Panc1 (cell line): ENCODE measurements at regions not wholly inside any gene's neighbourhood (a gene's known extent, or its start where the extent isn't known, plus 50 kb on each side); places are given as distances from the start of the nearest gene placed in this dataset.

Source experiments
- ATAC-seq: fragments of 200-7000 bp; cut with Tn5 transposase; 2 replicates; pipeline ENCODE4 v1.9.1; 2020; ENCODE audit warnings: mild to moderate bottlenecking, moderate library complexity
- BruUV-seq: library from RNA; stranded (reverse); fragments of 400-500 nt; replicated peaks from 2 replicates; lab custom pipeline; 2021; lab: Mats Ljungman, UMichigan
- CTCF ChIA-PET: fragments of 300-600 bp; sonication (Branson Sonifier 250); formaldehyde crosslinking; loops from one replicate; lab custom pipeline; 2022; ENCODE audit warnings: antibody characterized with exemption; lab: Charles Lee
- POLR2A ChIA-PET: fragments of 300-600 bp; sonication (Branson Sonifier 250); formaldehyde crosslinking; loops from one replicate; lab custom pipeline; 2022; ENCODE audit warnings: antibody characterized with exemption; lab: Charles Lee
- DNase-seq: peaks from one replicate; pipeline ENCODE4 v3.0.0-alpha.2; 2010; ENCODE audit warnings: low read depth, low spot score
- H3K27ac ChIP-seq: 2 replicates; pipeline ENCODE4 v1.5.1; 2011; ENCODE audit warnings: mild to moderate bottlenecking, low read length, inconsistent platforms
- H3K27me3 ChIP-seq: fragments of 200-500 bp; sonication (Bioruptor generic); 2 replicates; pipeline ENCODE4 v1.6.0; 2014; ENCODE audit warnings: low read length, inconsistent platforms; ENCODE audit not compliant: control insufficient read depth, insufficient read depth
- H3K36me3 ChIP-seq: fragments of 200-500 bp; sonication (Bioruptor generic); 2 replicates; pipeline ENCODE4 v1.5.1; 2014; ENCODE audit warnings: inconsistent platforms, mild to moderate bottlenecking, low read length, moderate library complexity; ENCODE audit not compliant: control insufficient read depth, insufficient read depth
- H3K4me1 ChIP-seq: 2 replicates; pipeline ENCODE4 v1.5.1; 2011; ENCODE audit warnings: inconsistent platforms, mild to moderate bottlenecking, low read length, moderate library complexity; ENCODE audit not compliant: control insufficient read depth, insufficient read depth
- H3K4me3 ChIP-seq, 2 experiments: 2 replicates each; pipeline ENCODE4 v1.5.1; 2011 to 2012; ENCODE audit warnings: low read depth in 2 of 2, low read length in 2 of 2, mild to moderate bottlenecking in 2 of 2, inconsistent platforms in 1 of 2, moderate library complexity in 1 of 2
- H3K9me3 ChIP-seq: fragments of 200-500 bp; sonication (Bioruptor generic); 2 replicates; pipeline ENCODE4 v1.5.1; 2014; ENCODE audit warnings: low read depth, mild to moderate bottlenecking, inconsistent platforms, low read length, moderate library complexity; ENCODE audit not compliant: control insufficient read depth, insufficient read depth
- POLR2AphosphoS5 ChIP-seq: IDR thresholded peaks from 2 replicates; pipeline ENCODE4 v1.6.1; 2012; ENCODE audit warnings: mild to moderate bottlenecking, low read depth, low read length, moderate library complexity
- SIN3A ChIP-seq: IDR thresholded peaks from 2 replicates; pipeline ENCODE4 v1.6.1; 2012; ENCODE audit warnings: low read depth, mild to moderate bottlenecking, low read length, moderate library complexity, borderline replicate concordance; ENCODE audit not compliant: insufficient read depth
- TCF7L2 ChIP-seq: IDR thresholded peaks from 2 replicates; pipeline ENCODE4 v1.6.1; 2011; ENCODE audit warnings: mild to moderate bottlenecking, low read depth, low read length, inconsistent platforms
- in situ Hi-C: cut with HindIII; loops from 2 replicates; pipeline ENCODE4 v1.10.0; 2016; ENCODE audit warnings: low sequenced_read_pairs, low pct_unique_long_range_greater_than_20kb
- intact Hi-C: fragments of 100-400 bp; cut with micrococcal nuclease; formaldehyde crosslinking; loops from one replicate; pipeline ENCODE4 v1.10.0; 2022; ENCODE audit not compliant: unreplicated experiment
- TF ChIP-seq, protein P1 (sequence below): fragments of 450-650 bp; IDR thresholded peaks from 2 replicates; pipeline ENCODE4 v1.5.1; 2017; ENCODE audit warnings: mild to moderate bottlenecking
- TF ChIP-seq, protein P2 (sequence below), 2 experiments: IDR thresholded peaks; 2 replicates each; pipeline ENCODE4 v1.6.1; 2011 to 2012; ENCODE audit warnings: low read depth in 2 of 2, control low read depth in 1 of 2, low read length in 1 of 2, mild to moderate bottlenecking in 1 of 2, moderate library complexity in 1 of 2; ENCODE audit not compliant: insufficient read depth in 1 of 2

DNA sequence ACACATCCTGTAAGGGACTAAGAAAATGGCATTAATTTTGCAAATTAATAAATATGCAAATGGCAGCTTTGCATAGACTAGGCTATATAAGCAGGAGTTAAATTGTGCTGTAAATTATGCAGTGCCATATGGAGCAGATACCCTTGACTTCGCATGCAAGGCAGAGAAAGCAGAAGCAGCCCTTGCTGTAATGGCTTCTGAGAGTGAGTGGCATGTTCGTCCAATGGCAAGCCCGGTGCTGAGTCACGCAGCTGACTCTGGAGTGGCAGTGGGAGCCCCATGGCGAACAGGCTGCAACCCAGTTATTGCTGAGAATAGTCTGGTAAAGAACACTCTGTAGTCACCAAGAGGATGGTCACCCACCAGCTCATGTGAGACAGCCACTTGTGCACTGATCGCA lies 1186.5 kb downstream of the TYW1 start:
- Histone ChIP-seq H3K27me3 (no peaks in the 10 kb centered on the region), H3K27ac (no peak overlapping the region), H3K9me3 (no peaks in the 10 kb centered on the region), H3K4me1 (no peaks in the 10 kb centered on the region), H3K36me3 (no peaks in the 10 kb centered on the region), H3K4me3 (no peak overlapping the region)
- in situ Hi-C loops (no loop called here), intact Hi-C loops (no loop called here)
- CTCF ChIA-PET = no interaction called here
- BruUV-seq = no TSS peak
- DNase-seq = no peak
- POLR2A ChIA-PET = no interaction called here
- TF ChIP-seq, protein P1, sequence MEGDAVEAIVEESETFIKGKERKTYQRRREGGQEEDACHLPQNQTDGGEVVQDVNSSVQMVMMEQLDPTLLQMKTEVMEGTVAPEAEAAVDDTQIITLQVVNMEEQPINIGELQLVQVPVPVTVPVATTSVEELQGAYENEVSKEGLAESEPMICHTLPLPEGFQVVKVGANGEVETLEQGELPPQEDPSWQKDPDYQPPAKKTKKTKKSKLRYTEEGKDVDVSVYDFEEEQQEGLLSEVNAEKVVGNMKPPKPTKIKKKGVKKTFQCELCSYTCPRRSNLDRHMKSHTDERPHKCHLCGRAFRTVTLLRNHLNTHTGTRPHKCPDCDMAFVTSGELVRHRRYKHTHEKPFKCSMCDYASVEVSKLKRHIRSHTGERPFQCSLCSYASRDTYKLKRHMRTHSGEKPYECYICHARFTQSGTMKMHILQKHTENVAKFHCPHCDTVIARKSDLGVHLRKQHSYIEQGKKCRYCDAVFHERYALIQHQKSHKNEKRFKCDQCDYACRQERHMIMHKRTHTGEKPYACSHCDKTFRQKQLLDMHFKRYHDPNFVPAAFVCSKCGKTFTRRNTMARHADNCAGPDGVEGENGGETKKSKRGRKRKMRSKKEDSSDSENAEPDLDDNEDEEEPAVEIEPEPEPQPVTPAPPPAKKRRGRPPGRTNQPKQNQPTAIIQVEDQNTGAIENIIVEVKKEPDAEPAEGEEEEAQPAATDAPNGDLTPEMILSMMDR = no peak
- TF ChIP-seq POLR2AphosphoS5 (no peak), SIN3A (no peak)
- ATAC-seq = no peak

DNA sequence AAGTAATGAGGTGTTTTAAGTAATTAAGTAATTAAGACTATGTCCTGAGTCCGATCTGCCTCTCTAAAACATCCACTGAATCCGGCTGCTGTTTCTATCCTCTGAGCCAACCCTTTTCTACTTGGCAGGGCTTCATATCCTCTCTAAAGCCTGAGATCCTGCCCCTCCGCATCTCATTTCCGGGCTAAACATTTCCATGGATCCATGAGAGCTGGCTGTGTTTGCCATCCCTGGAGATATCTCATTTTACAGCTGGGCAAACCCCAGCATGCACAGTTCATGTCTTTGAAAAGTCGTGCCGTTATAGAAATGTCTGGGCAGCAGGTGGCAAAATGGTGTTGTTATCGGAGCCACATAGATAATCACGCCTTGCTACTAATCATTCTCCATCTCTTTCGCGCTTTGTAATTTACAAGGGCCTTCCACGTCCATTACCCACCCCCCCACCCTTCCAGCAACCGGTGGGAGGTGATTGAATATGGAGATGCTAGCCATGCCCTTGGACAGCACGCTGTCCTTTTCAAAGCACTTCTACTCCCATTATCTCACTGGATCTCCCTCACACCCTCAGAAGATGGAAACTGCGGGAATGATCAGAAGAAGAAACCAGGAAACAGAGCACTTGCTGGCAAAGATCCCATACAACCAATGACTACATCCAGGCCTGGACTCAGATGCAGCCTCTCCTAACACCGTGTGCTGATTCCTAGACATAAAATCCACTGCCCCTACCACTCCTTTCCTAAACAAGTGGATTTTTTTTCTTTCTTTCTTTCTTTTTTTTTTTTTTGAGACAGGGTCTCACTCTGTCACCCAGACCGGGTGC lies 1189.2 kb downstream of the TYW1 start:
- H3K36me3 ChIP-seq = no peaks in the 10 kb centered on the region
- no peak overlapping the region for H3K27ac ChIP-seq
- DNase-seq = no peak
- H3K4me3 ChIP-seq = no peak overlapping the region
- ATAC-seq = no peak
- H3K27me3 ChIP-seq = no peaks in the 10 kb centered on the region
- CTCF ChIA-PET = interaction anchor here (0.7 kb wide), 1 partner anchor 332 kb away, joined by 3 read pairs; no protein-coding TSS in a partner anchor
- no TSS peak for BruUV-seq
- no peak for TF ChIP-seq TCF7L2
- TF ChIP-seq POLR2AphosphoS5 = no peak
- TF ChIP-seq, protein P1 = no peak
- TF ChIP-seq SIN3A = no peak
- TF ChIP-seq, protein P2, sequence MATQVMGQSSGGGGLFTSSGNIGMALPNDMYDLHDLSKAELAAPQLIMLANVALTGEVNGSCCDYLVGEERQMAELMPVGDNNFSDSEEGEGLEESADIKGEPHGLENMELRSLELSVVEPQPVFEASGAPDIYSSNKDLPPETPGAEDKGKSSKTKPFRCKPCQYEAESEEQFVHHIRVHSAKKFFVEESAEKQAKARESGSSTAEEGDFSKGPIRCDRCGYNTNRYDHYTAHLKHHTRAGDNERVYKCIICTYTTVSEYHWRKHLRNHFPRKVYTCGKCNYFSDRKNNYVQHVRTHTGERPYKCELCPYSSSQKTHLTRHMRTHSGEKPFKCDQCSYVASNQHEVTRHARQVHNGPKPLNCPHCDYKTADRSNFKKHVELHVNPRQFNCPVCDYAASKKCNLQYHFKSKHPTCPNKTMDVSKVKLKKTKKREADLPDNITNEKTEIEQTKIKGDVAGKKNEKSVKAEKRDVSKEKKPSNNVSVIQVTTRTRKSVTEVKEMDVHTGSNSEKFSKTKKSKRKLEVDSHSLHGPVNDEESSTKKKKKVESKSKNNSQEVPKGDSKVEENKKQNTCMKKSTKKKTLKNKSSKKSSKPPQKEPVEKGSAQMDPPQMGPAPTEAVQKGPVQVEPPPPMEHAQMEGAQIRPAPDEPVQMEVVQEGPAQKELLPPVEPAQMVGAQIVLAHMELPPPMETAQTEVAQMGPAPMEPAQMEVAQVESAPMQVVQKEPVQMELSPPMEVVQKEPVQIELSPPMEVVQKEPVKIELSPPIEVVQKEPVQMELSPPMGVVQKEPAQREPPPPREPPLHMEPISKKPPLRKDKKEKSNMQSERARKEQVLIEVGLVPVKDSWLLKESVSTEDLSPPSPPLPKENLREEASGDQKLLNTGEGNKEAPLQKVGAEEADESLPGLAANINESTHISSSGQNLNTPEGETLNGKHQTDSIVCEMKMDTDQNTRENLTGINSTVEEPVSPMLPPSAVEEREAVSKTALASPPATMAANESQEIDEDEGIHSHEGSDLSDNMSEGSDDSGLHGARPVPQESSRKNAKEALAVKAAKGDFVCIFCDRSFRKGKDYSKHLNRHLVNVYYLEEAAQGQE (IDR thresholded peaks at IDR 0.05; ENCODE audit: insufficient read depth in 1 of 2, low read depth in 2 of 2, low read length in 1 of 2) = no peak
- intact Hi-C loops = no loop called here
- no peaks in the 10 kb centered on the region for H3K4me1 ChIP-seq
- POLR2A ChIA-PET = no interaction called here
- in situ Hi-C loops = no loop called here
- no peaks in the 10 kb centered on the region for H3K9me3 ChIP-seq
